ENCODE measurements at regions not wholly inside any gene's neighbourhood (a gene's known extent, or its start where the extent isn't known, plus 50 kb on each side); places are given as distances from the start of the nearest gene placed in this dataset.

DNA sequence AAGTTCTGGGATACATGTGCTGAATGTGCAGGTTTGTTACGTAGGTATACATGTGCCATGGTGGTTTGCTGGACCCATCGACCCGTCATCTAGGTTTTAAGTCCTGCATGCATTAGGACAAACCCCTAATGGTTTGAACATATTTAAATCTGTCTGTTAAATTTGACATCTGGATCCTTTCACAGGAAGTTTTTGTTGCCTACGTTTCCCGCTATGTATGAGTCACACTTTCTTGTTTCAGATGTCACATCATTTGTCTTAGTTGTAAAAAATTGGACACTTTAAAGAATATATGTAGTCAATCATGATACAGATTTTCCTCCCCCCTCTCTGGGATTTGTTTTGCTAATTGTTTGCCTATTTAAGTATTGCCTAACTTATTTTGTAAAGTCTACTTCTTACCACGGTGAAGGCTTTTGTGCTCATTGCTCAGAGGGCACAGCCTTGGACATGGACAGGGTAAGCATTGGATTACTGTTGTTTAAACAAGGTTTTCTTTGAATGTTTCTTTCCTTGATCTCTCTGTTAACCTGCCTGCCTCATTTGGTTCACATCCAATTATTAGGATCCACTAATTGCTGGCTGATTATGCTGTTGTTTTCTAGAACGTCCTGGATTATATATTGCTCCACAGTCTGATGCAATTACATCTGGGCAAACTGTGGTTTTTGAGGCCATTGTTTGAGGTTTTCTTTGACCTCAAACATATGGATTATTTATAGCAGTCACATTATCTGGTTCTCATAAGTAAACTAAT is 1441.4 kb downstream of the AACS start:
- Histone ChIP-seq H3K9ac (replicated peaks in 1 of 4; ENCODE audit: extremely low read depth in 1 of 4, low read depth in 3 of 4, low read length in 3 of 4) (no peak overlapping the region), H3K4me1 (replicated peaks in 1 of 4; ENCODE audit: control insufficient read depth in 3 of 4, insufficient read depth in 4 of 4, low read length in 3 of 4) (no peaks in the 10 kb centered on the region), H2BK5ac (ENCODE audit: low read depth, low read length) (no peak overlapping the region), H3K27ac (ENCODE audit: low read depth, low read length) (no peak overlapping the region), H4K5ac (ENCODE audit: insufficient read length, low read depth, low read length) (no peak overlapping the region), H4K20me1 (replicated peaks in 1 of 2; ENCODE audit: control insufficient read depth in 1 of 2, insufficient read depth in 2 of 2, low read length in 2 of 2) (no peaks in the 10 kb centered on the region), H3K56ac (replicated peaks; ENCODE audit: insufficient read length, low read depth, low read length) (no peak overlapping the region), H3K14ac (ENCODE audit: insufficient read length) (no peak overlapping the region), H3K4me2 (ENCODE audit: insufficient read depth in 1 of 2, low read depth in 2 of 2, low read length in 2 of 2) (no peak overlapping the region), H2BK20ac (ENCODE audit: low read length) (no peak overlapping the region), H3K18ac (ENCODE audit: extremely low read depth, low read length) (no peak overlapping the region), H2BK120ac (replicated peaks; ENCODE audit: low read depth, low read length) (no peak overlapping the region), H3K36me3 (ENCODE audit: control insufficient read depth in 2 of 4, insufficient read depth in 4 of 4, low read length in 3 of 4) (no peaks in the 10 kb centered on the region), H3K79me2 (ENCODE audit: control insufficient read depth in 1 of 2, insufficient read depth in 2 of 2, low read length in 2 of 2) (no peaks in the 10 kb centered on the region), H2BK12ac (ENCODE audit: low read depth, low read length) (no peak overlapping the region), H3K23ac (ENCODE audit: insufficient read length) (no peak overlapping the region), H3K27me3 (replicated peaks in 1 of 4; ENCODE audit: control insufficient read depth in 3 of 4, extremely low read depth in 1 of 4, insufficient read depth in 3 of 4, low read length in 3 of 4) (no peaks in the 10 kb centered on the region), H3K4me3 (ENCODE audit: extremely low read depth in 1 of 4, insufficient read depth in 2 of 4, low read depth in 3 of 4, low read length in 4 of 4) (no peak overlapping the region), H2AK5ac (ENCODE audit: low read depth, low read length) (no peak overlapping the region), H4K91ac (replicated peaks; ENCODE audit: insufficient read length, low read length) (no peak overlapping the region), H3K4ac (replicated peaks; ENCODE audit: insufficient read length, low read depth, low read length) (no peak overlapping the region), H3K79me1 (ENCODE audit: low read depth, low read length) (no peaks in the 10 kb centered on the region), H3K9me3 (ENCODE audit: insufficient read depth in 2 of 2, low read depth in 1 of 2, low read length in 1 of 2) (no peaks in the 10 kb centered on the region), H4K8ac (ENCODE audit: extremely low read depth, insufficient read depth, low read length) (no peak overlapping the region), H2AFZ (ENCODE audit: low read length) (no peak overlapping the region), H2BK15ac (ENCODE audit: low read length) (no peak overlapping the region), H3K23me2 (ENCODE audit: low read depth, low read length) (no peaks in the 10 kb centered on the region)
- ChIA-PET POLR2A (ENCODE audit: partially characterized antibody) (no interaction called here), CTCF (ENCODE audit: partially characterized antibody) (no interaction called here)
- 95% methylated on average over 7 of the region's 7 CpGs; no CpG with 5 or more reads in 1 of the 2 experiments for WGBS, 2 experiments (ENCODE audit: extremely low coverage in 1 of 2, insufficient coverage in 1 of 2, insufficient read length in 1 of 2, insufficient replicate concordance in 2 of 2, low coverage in 1 of 2, low lambda C conversion rate in 2 of 2, missing lambda C conversion rate in 1 of 2)
- FAIRE-seq: no peak
- no peak for DNase-seq (ENCODE audit: low read depth in 1 of 2, low spot score in 2 of 2)
- TF ChIP-seq JUN (IDR thresholded peaks at IDR 0.05; ENCODE audit: low read depth, low read length) (no peak), TBP (IDR thresholded peaks at IDR 0.05; ENCODE audit: low read depth, low read length) (no peak), KDM5A (IDR thresholded peaks at IDR 0.05; ENCODE audit: low read length) (no peak)
